ENCODE measurements at regions not wholly inside any gene's neighbourhood (a gene's known extent, or its start where the extent isn't known, plus 50 kb on each side); places are given as distances from the start of the nearest gene placed in this dataset.

DNA sequence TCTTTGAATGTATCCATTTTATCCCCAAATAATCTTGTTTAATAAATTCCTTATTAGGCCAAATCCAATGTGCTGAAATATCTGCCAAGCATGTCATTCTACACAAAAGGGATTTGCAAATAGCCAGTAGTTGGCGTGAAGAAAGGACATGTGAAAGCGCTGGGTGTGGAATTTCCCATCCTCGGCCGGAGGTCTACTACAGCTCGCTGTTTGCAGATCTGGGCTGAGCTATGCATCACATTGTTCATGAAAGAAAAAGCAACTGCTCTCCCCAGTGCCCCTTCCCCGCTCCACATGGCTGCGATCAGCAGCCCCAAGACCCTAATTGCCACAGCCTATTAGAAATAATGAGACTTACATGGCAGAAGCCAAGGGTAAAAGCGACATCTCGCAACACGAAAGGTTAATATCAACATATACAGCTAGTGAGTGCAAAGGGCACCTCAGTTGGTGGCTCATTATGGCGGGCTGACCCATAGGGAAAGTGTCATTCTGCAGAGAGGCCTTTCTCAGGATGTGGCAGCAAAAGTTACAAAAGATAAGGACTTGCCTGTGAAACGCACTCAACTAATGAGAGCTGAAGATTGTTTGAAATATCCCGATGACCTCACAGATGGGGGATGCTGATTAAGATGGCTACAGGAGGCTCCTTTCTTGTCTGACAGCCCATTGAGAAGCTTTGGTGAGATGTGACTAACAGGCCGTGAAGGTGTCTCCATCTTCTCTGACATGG lies 126.9 kb upstream of the CYP1B1 start:
- no peaks in the 10 kb centered on the region for H3K27me3 ChIP-seq
- no peaks in the 10 kb centered on the region for H3K9me3 ChIP-seq
- H3K4me1 ChIP-seq = no peaks in the 10 kb centered on the region
- intact Hi-C loops (cut with DNase I; ENCODE audit: low total_unique reads) = no loop called here
- H3K4me3 ChIP-seq = no peak overlapping the region
- no peaks in the 10 kb centered on the region for H3K36me3 ChIP-seq
- H3K27ac ChIP-seq = no peak overlapping the region
- TF ChIP-seq, protein P1, sequence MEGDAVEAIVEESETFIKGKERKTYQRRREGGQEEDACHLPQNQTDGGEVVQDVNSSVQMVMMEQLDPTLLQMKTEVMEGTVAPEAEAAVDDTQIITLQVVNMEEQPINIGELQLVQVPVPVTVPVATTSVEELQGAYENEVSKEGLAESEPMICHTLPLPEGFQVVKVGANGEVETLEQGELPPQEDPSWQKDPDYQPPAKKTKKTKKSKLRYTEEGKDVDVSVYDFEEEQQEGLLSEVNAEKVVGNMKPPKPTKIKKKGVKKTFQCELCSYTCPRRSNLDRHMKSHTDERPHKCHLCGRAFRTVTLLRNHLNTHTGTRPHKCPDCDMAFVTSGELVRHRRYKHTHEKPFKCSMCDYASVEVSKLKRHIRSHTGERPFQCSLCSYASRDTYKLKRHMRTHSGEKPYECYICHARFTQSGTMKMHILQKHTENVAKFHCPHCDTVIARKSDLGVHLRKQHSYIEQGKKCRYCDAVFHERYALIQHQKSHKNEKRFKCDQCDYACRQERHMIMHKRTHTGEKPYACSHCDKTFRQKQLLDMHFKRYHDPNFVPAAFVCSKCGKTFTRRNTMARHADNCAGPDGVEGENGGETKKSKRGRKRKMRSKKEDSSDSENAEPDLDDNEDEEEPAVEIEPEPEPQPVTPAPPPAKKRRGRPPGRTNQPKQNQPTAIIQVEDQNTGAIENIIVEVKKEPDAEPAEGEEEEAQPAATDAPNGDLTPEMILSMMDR (IDR thresholded peaks at IDR 0.05) = no peak
- no peak for DNase-seq

DNA sequence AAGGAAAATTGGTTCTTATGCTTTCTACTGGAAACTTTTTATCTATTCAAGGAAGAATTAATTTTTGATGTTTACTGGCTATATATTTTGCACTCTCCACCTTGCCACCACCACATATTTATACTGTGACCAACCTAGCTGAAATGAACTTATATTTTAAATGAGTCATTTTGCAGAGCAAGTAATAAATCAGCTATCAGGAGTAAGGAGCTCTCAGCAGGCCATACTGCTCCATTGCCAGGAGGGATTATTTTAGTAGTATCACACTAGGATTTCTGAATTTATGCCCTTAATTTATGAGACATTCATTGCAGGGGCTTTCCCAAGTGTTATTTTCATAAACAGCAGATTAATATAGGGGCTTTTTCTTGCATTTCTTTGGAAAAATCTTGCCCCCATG lies 125.8 kb upstream of the CYP1B1 start:
- DNase-seq = no peak
- intact Hi-C loops (cut with DNase I; ENCODE audit: low total_unique reads) = no loop called here
- Histone ChIP-seq H3K27ac (no peak overlapping the region), H3K4me3 (no peak overlapping the region), H3K36me3 (no peaks in the 10 kb centered on the region), H3K9me3 (no peaks in the 10 kb centered on the region), H3K4me1 (no peaks in the 10 kb centered on the region), H3K27me3 (no peaks in the 10 kb centered on the region)
- TF ChIP-seq, protein P1 (IDR thresholded peaks at IDR 0.05) = no peak

DNA sequence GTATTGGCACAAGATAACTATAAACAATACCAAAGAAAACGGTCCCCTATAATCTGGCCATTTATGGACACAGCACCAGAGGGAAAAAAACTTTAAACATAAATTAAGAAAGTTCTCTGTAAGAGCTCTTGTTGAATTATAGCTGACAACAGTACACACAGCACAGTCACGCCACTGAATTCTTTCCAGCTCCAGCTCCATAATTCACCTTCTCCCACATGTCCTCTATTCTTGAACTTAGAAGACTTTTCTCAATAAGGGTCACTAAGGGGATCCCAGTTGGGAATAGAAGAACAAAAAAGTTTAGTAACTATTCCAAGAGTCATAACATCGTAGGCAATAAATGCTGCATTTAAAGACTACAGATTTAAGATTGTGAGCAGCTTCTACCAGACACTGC lies 124.6 kb upstream of the CYP1B1 start:
- H3K4me3 ChIP-seq = no peak overlapping the region
- no peaks in the 10 kb centered on the region for H3K4me1 ChIP-seq
- DNase-seq = no peak
- TF ChIP-seq, protein P1 (IDR thresholded peaks at IDR 0.05) = no peak
- intact Hi-C loops (cut with DNase I; ENCODE audit: low total_unique reads) = no loop called here
- H3K27ac ChIP-seq = no peak overlapping the region
- no peaks in the 10 kb centered on the region for H3K36me3 ChIP-seq
- no peaks in the 10 kb centered on the region for H3K27me3 ChIP-seq
- H3K9me3 ChIP-seq = no peaks in the 10 kb centered on the region

DNA sequence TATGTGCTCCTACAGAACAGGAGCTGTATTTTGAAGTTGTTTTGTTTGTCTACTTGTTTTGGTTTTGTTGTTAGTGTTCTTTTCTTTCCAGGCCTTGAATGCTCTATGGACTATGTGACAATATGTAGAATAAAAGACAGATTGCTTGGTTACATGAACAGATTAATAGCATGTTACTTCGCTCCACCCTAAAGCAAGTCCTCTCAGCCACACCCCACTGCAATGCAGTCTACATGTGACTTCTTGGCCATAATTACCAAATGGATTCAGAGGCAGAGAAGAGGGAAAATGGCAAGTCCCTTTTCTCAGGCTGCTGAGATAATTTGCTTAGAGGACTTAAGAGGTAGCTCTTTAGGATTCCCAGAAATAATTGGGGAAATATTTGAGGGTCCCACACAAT lies 123.2 kb upstream of the CYP1B1 start:
- Histone ChIP-seq H3K36me3 (no peaks in the 10 kb centered on the region), H3K27ac (no peak overlapping the region), H3K27me3 (no peaks in the 10 kb centered on the region), H3K9me3 (no peaks in the 10 kb centered on the region), H3K4me3 (no peak overlapping the region), H3K4me1 (no peaks in the 10 kb centered on the region)
- TF ChIP-seq, protein P1 (IDR thresholded peaks at IDR 0.05) = no peak
- no peak for DNase-seq
- intact Hi-C loops (cut with DNase I; ENCODE audit: low total_unique reads) = no loop called here

DNA sequence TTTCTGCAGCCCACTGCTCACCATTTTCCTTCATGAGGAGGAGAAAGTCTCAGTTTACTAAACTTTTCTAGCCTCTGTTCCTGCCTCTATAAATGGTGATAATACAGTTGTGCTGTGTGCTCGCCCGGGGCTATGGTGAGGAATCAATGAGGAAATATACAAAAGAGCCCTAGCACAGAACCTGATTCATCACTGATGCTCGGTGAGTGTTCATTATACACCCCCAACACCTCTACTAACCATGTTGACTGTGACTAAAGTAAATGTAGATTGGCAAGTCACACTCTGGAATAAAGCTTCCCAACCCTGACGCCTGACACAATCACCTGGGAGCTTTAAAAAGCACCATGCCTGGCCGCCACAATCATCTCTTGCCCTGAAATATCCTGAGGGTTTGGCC lies 118.8 kb upstream of the CYP1B1 start:
- no peak overlapping the region for H3K27ac ChIP-seq
- intact Hi-C loops (cut with DNase I; ENCODE audit: low total_unique reads) = no loop called here
- no peak for DNase-seq

More for the DNA sequence above, 118.8 kb upstream of the CYP1B1 start:
- no peaks in the 10 kb centered on the region for H3K36me3 ChIP-seq
- H3K4me3 ChIP-seq = no peak overlapping the region
- no peaks in the 10 kb centered on the region for H3K4me1 ChIP-seq
- H3K27me3 ChIP-seq = no peaks in the 10 kb centered on the region
- H3K9me3 ChIP-seq = no peaks in the 10 kb centered on the region
- TF ChIP-seq, protein P1 (IDR thresholded peaks at IDR 0.05) = no peak
